ENCODE measurements at regions not wholly inside any gene's neighbourhood (a gene's known extent, or its start where the extent isn't known, plus 50 kb on each side); places are given as distances from the start of the nearest gene placed in this dataset.
"Not testable (repeated sequence)": the region's sequence is repeated elsewhere in the genome, so short reads cannot be mapped to it uniquely, and the experiment has no call there.

DNA sequence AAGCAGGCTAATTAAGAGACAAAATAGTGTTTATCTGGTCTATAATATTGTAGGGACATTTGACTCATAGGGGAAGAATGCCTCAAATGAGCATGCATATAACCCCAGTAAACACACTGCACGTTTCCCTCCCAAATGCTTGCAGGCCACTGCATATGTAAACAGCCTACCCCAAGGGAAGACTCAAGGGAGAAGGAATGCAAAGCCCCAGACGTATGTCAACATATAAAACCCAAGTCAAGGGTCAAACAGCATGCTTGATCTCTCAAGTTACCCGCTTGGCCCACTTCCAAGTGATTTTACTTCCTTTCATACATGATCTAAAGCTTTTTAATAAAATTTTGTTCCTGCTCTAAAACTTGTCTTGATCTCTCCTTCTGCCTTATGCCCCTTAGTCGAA is 1090.0 kb downstream of the OTOL1 start:
- no peak for DNase-seq

GRCh38 chr3:162597226-162597625 is 1100.6 kb downstream of the OTOL1 start:
- DNase-seq, result no peak

DNA sequence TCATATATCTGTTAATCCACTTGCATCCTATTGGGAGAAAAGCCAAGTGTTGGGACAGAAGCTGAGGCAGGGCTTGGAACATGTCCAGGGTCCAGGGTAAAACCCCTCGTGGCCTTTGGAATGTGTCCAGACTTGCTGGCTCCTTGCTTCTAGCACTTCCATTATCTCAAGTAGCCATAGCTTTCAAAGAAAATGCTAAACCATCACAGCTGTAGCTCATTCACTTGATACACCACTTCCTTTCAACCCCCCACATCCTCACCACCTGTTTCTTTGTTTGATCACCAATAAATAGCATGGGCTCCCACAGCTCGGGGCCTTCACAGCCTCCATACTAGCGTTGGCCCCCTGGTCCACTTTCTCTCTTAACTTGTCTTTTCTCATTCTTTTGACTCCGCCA is 1101.9 kb downstream of the OTOL1 start:
- DNase-seq, result not testable (repeated sequence)

- DNase-seq, result not testable (repeated sequence)
Measured at GRCh38 chr3:162599742-162600141, 1103.1 kb downstream of the OTOL1 start.

DNA sequence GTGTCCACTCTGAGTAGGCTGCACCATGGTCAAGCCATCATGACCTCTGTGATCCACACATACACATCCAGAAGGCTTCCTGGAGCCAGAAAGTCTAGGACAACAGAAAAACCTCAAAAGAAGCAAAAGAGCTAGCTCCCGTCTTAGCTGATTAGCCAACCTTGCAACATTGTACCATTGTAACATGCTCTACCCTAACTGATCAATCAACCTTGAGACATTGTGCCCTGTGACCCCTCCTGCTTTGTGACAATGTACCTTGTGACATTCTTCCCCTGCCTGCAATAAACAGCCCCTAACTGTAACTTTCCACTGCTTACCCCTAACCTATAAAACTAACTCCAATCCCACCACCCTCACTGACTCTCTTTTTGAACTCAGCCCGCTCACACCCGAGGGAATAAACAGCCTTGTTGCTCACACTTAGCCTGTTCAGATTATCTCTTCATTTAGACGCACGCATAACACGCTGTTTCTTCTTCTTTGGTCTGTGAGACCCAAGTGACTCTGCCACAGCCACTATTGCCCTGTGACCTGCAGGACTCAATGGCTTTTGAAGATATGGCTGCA is 1104.6 kb downstream of the OTOL1 start:
- DNase-seq, result no peak

- DNase-seq, result no peak
Measured at GRCh38 chr3:162602619-162603018, 1106.0 kb downstream of the OTOL1 start.

DNA sequence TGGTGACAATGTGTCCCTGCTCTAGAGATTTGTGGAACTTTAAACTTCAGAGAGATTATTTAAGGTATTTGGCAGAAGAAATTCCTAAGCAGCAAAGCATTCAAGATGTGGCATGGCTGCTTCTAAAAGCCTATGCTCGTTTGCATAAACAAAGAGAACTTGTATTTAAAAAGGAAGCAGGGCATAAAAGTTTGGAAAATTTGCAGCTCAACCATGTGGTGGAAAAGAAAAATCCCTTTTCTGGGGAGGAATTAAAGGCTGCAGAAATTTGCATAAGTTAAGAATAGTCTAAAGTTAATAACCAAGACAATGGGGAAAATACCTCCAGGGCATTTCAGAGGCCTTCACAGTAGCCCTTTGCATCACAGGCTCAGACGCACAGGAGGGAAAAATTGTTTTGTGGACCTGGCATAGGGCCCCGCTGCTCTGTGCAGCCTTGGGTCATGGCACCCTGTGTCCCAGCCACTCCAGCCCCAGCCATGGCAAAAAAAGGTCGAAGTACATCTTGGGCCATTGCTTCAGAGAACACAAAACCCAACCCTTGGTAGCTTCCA is 1109.1 kb downstream of the OTOL1 start:
- DNase-seq, result no peak

GRCh38 chr3:162610261-162610660 is 1113.7 kb downstream of the OTOL1 start:
- DNase-seq, result no peak

- no peak for DNase-seq
Measured at GRCh38 chr3:162612991-162613390, 1116.4 kb downstream of the OTOL1 start.

DNA sequence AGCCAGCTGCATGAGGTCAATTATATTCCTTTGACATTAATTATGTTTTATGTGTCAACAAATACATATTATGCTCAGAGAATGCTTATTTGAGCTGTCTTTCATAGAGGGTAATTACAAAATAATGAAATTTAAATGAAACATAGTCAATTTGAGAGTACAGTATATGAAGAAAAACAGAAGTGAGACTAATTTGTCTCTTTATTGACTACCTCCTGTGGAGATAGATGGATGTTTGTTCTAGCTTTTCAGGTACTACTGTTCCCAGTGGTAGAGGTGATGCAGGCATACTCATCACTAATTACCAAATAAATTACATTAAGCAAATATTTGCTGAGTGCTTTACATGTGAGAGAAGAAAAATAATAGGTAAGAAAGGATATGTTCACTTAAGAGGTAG is 1129.6 kb downstream of the OTOL1 start:
- no peak for DNase-seq

DNA sequence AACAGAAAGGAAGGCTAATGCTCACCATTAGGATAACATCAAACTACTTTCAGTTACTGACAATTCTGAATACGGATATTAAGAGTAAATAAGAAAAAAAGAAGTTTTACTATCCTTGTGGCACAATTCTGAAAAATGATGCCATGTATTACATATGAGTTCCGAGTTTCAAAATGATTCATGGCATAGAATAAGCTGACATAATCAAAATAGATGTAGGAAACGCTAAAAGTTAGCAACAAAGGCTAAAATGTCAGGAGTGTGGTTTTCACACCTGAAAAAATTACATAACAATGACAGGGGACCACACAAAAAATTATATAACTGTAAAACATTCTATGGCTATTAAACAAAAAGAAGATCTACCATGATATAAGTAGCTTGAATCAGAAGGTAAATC is 1131.9 kb downstream of the OTOL1 start:
- no peak for DNase-seq

DNA sequence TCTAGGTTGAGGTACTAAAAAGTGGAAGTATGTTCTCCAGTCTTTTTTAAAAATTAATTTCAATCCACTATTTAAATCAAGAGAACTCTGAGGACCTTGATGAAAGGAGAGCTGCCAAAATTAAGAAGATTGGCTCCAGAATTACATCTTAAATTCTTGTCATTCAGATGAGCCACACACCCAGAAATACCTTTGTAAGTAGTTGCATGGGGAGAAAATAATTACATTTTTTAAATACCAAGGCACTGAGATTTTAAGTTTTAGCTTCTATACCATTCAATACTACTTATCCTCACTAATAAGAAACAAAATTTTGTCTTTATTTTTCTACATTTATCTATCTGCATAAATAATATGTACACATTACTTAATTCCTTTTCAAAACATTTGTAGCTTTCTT is 1132.8 kb downstream of the OTOL1 start:
- no peak for DNase-seq

DNA sequence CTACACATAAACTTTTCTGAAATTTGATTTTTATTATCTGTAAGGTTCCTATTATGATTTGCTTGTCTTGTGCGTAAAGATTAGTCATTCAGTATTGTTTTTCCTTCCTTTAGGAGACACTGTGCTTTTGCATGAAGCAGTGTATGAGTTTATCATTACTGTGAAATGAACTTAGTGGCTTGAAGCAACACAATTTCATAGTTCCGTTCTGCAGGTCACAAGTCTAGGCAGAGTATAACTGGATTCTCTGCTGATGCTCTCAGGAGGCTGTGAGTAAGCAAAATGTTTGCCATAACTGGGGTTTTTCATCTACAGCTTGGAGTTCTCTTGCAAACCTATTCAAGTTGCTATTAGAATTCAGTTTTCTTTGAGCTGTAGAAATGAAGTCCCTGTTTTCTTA is 1136.1 kb downstream of the OTOL1 start:
- DNase-seq, result no peak

DNA sequence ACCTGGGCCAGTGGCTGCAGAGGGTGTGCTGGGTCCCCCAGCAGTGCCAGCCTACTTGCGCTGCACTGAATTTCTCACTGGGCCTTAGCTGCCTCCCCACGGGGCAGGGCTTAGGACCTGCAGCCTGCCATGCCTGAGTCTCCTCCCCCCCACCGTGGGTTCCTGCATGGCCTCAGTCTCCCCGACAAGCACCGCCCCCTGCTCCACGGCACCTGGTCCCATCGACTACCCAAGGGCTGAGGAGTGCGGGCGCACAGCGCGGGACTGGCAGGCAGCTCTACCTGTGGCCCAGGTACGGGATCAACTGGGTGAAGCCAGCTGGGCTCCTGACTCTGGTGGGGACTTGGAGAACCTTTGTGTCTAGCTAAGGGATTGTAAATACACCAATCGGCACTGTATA is 1143.6 kb downstream of the OTOL1 start:
- DNase-seq, result not testable (repeated sequence)

GRCh38 chr3:162641317-162641716 is 1144.7 kb downstream of the OTOL1 start:
- DNase-seq, result no peak

DNA sequence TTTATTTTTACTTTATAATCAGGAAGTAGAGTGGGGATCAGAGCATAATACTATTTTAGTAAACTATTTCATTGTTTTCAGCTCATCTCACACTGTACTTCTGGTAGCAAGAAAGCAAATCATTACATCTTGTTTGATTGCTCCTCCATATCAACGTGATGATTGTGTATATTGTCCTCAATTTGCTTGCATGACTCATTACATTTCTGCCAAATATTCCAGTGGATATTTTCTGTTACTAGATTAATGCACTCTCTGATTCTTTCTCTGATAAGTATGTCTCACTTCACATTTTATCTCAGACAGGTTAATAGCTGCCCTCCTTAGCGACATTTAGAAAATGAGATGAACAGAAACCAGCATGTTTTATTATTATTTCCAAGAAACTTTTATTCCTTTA is 1145.3 kb downstream of the OTOL1 start:
- DNase-seq, result no peak

DNA sequence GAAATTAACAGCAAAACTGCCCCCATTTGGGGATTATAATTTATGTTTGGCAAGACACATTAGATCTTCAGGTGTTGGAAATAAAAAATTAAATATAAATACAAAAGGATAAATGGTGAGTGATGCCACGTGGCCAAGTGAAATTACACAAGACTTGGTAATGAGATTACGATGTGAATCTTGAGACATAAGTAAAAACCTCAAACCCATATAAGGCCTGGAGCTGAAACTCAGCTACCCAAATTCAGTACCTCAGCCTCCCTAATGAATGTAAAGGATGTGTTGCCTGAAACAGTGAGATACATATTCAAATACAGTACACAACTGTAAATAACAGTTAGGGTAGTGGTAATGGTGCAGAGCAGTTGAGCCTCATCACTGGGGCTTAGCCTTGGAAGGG is 1146.6 kb downstream of the OTOL1 start:
- DNase-seq, result no peak

DNA sequence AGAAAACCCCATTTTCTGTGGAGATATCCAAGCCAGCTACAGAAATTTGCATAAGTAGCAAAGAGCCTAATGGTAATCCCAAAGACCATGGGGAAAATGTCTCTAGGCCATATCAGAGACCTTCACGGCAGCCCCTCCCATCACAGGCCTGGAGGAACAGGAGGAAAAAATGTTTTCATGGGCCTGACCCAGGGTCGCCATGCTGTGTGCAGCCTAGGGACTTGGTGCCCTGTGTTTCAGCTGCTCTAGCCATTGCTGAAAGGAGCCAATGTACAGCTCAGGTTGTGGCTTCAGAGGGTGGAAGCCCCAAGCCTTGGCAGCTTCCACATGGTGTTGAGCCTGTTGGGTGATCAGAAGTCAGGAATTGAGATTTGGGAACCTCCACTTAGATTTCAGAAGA is 1150.7 kb downstream of the OTOL1 start:
- DNase-seq, result no peak

- no peak for DNase-seq
Measured at GRCh38 chr3:162658003-162658402, 1161.4 kb downstream of the OTOL1 start.

GRCh38 chr3:162665684-162666391 is 1169.2 kb downstream of the OTOL1 start:
- no peak for DNase-seq

DNA sequence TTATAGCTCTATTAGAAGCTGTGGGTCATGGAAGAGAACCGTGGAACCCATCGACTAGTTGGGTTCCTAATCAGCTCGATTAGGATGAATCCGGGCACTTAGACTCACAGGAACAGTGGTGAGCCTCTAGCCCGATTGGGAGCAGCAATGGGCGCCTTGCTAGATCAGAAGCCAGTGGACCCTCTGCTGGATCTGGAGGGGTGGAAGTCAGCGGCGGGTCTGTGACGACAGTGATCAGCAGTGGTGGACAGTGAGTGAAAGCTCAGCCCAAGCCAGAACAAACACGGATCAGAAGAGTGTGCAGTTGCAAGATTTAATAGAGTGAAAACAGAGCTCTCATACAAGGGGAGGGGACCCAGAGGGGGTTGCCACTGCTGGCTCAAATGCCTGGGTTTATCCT is 1170.2 kb downstream of the OTOL1 start:
- no peak for DNase-seq

DNA sequence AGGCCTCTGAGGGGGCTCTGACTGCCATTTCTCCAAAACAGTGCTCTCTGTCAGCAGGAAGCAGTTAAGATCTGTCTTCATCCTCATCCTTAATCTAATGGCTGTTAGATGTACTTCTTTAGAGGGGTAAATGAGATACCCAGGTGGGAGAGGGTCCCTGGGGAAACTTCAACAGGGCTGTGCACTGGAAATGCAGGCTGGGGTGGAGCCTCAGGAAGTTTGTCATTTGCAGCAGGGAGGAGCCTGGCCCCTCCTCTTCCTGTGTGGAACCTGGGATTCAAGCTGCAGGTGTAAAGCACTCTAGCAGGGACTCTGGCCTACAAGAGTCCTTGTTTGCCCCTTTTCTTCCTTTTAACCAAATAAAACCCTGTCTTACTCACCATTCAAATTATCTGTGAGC is 1173.6 kb downstream of the OTOL1 start:
- DNase-seq, result no peak

DNA sequence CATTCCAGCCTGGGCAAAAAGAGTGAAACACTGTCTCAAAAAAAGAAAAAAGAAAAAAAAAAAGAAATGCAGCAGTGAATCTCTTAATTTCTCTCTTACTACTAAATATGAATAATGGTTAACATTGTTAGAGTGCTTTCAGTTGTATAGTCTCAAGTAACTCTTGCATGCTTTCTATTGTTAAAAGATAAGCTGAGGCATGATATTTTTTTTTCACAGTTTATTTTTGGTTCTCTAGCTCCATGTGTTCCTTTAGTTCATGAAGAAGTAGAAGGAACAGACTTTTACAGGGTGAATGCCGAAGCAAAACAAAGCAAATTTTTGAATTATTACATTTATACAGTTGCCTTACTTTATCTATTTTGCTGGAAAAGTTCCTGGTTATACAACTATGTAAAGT is 1180.9 kb downstream of the OTOL1 start:
- DNase-seq, result no peak

- DNase-seq, result no peak
Measured at GRCh38 chr3:162678941-162679340, 1182.3 kb downstream of the OTOL1 start.

- no peak for DNase-seq
Measured at GRCh38 chr3:162684260-162684659, 1187.7 kb downstream of the OTOL1 start.

All from NCI-H1048 (cell line).